OCI-LY3 (cell line): ENCODE measurements at regions not wholly inside any gene's neighbourhood (a gene's known extent, or its start where the extent isn't known, plus 50 kb on each side); places are given as distances from the start of the nearest gene placed in this dataset.

Source experiments
- EZH2phosphoT487 ChIP-seq: fragments of 200-600 bp; shearing (Covaris generic); IDR thresholded peaks from 2 replicates; pipeline ENCODE4 v1.6.1; 2018; ENCODE audit warnings: antibody characterized with exemption, mixed run types, low read depth
- TF ChIP-seq, protein P1 (sequence below): fragments of 200-600, 300-600 bp; sonication (generic); IDR thresholded peaks from 2 replicates; pipeline ENCODE4 v1.5.1; 2014; ENCODE audit warnings: antibody characterized with exemption, low read length, low read depth

GRCh38 chrX:150012647-150013381 lies 74.5 kb upstream of the EOLA2 start:
- TF ChIP-seq, protein P1, sequence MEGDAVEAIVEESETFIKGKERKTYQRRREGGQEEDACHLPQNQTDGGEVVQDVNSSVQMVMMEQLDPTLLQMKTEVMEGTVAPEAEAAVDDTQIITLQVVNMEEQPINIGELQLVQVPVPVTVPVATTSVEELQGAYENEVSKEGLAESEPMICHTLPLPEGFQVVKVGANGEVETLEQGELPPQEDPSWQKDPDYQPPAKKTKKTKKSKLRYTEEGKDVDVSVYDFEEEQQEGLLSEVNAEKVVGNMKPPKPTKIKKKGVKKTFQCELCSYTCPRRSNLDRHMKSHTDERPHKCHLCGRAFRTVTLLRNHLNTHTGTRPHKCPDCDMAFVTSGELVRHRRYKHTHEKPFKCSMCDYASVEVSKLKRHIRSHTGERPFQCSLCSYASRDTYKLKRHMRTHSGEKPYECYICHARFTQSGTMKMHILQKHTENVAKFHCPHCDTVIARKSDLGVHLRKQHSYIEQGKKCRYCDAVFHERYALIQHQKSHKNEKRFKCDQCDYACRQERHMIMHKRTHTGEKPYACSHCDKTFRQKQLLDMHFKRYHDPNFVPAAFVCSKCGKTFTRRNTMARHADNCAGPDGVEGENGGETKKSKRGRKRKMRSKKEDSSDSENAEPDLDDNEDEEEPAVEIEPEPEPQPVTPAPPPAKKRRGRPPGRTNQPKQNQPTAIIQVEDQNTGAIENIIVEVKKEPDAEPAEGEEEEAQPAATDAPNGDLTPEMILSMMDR, result no peak
- TF ChIP-seq EZH2phosphoT487, result no peak
